GM21390 (cell line): ENCODE measurements at regions not wholly inside any gene's neighbourhood (a gene's known extent, or its start where the extent isn't known, plus 50 kb on each side); places are given as distances from the start of the nearest gene placed in this dataset.

Experiments
- ATAC-seq: cut with Tn5 transposase; IDR thresholded peaks from one replicate; pipeline ENCODE4 v1.9.1; 2021; ENCODE audit not compliant: unreplicated experiment

GRCh38 chr9:1320607-1321195, 270.5 kb downstream of the DMRT2 start:
- no peak for ATAC-seq

- ATAC-seq = no peak
Observed at GRCh38 chr9:1327467-1327866, 277.3 kb downstream of the DMRT2 start.

- ATAC-seq = no peak
Observed at GRCh38 chr9:1328341-1328740, 278.2 kb downstream of the DMRT2 start.

GRCh38 chr9:1331546-1332038, 281.4 kb downstream of the DMRT2 start:
- ATAC-seq = no peak

- ATAC-seq = no peak
Observed at GRCh38 chr9:1332156-1332555, 282.0 kb downstream of the DMRT2 start.

GRCh38 chr9:1335174-1335573, 285.0 kb downstream of the DMRT2 start:
- ATAC-seq = no peak

GRCh38 chr9:1337169-1337568, 287.0 kb downstream of the DMRT2 start:
- no peak for ATAC-seq

GRCh38 chr9:1340390-1340789, 290.2 kb downstream of the DMRT2 start:
- no peak for ATAC-seq

- no peak for ATAC-seq
Observed at GRCh38 chr9:1353291-1353690, 303.1 kb downstream of the DMRT2 start.

- ATAC-seq = no peak
Observed at GRCh38 chr9:1354086-1354485, 303.9 kb downstream of the DMRT2 start.

- ATAC-seq = no peak
Observed at GRCh38 chr9:1354606-1355005, 304.4 kb downstream of the DMRT2 start.

GRCh38 chr9:1355656-1356055, 305.5 kb downstream of the DMRT2 start:
- no peak for ATAC-seq

GRCh38 chr9:1362845-1363244, 312.7 kb downstream of the DMRT2 start:
- no peak for ATAC-seq

- ATAC-seq = no peak
Observed at GRCh38 chr9:1366276-1366675, 316.1 kb downstream of the DMRT2 start.

- ATAC-seq = no peak
Observed at GRCh38 chr9:1369297-1369696, 319.1 kb downstream of the DMRT2 start.

- ATAC-seq = no peak
Observed at GRCh38 chr9:1373445-1373844, 323.3 kb downstream of the DMRT2 start.

GRCh38 chr9:1383899-1384455, 333.8 kb downstream of the DMRT2 start:
- no peak for ATAC-seq

- no peak for ATAC-seq
Observed at GRCh38 chr9:1384816-1385215, 334.7 kb downstream of the DMRT2 start.

GRCh38 chr9:1386420-1386819, 336.3 kb downstream of the DMRT2 start:
- no peak for ATAC-seq

GRCh38 chr9:1388216-1388615, 338.1 kb downstream of the DMRT2 start:
- no peak for ATAC-seq

GRCh38 chr9:1400983-1401382, 350.8 kb downstream of the DMRT2 start:
- no peak for ATAC-seq

- ATAC-seq = no peak
Observed at GRCh38 chr9:1404940-1405339, 354.8 kb downstream of the DMRT2 start.

- no peak for ATAC-seq
Observed at GRCh38 chr9:1411826-1412225, 361.7 kb downstream of the DMRT2 start.
